Activated T-helper 9 cell treated with anti-CD3 and anti-CD28 coated beads, Interleukin-2, amount 50 U/mL, for 16 hours (primary cell): ENCODE measurements at regions not wholly inside any gene's neighbourhood (a gene's known extent, or its start where the extent isn't known, plus 50 kb on each side); places are given as distances from the start of the nearest gene placed in this dataset.
"Not testable (repeated sequence)": the region's sequence is repeated elsewhere in the genome, so short reads cannot be mapped to it uniquely, and the experiment has no call there.

Experiments
- DNase-seq: peaks from one replicate; pipeline ENCODE4 v3.0.0-alpha.2; 2020; ENCODE audit warnings: low read depth

- no peak for DNase-seq
These were observed 275.1 kb upstream of the NRP1 start for GRCh38 chr10:33609546-33609945.

- DNase-seq = no peak
These were observed 267.8 kb upstream of the NRP1 start for GRCh38 chr10:33602278-33602677.

- DNase-seq = no peak
These were observed 265.9 kb upstream of the NRP1 start for GRCh38 chr10:33600381-33600780.

GRCh38 chr10:33596422-33596821 lies 262.0 kb upstream of the NRP1 start:
- no peak for DNase-seq

- no peak for DNase-seq
These were observed 260.0 kb upstream of the NRP1 start for GRCh38 chr10:33594475-33594874.

- DNase-seq = no peak
These were observed 254.6 kb upstream of the NRP1 start for GRCh38 chr10:33588974-33589600.

GRCh38 chr10:33584596-33584995 lies 250.1 kb upstream of the NRP1 start:
- DNase-seq = not testable (repeated sequence)

- no peak for DNase-seq
These were observed 245.5 kb upstream of the NRP1 start for GRCh38 chr10:33579996-33580395.

- no peak for DNase-seq
These were observed 239.1 kb upstream of the NRP1 start for GRCh38 chr10:33573606-33574005.

- no peak for DNase-seq
These were observed 237.1 kb upstream of the NRP1 start for GRCh38 chr10:33571616-33572015.

- DNase-seq = no peak
These were observed 236.0 kb upstream of the NRP1 start for GRCh38 chr10:33570495-33570894.

GRCh38 chr10:33569702-33570101 lies 235.2 kb upstream of the NRP1 start:
- DNase-seq = no peak

GRCh38 chr10:33566426-33566825 lies 232.0 kb upstream of the NRP1 start:
- DNase-seq = no peak

GRCh38 chr10:33566001-33566400 lies 231.5 kb upstream of the NRP1 start:
- no peak for DNase-seq

- no peak for DNase-seq
These were observed 230.8 kb upstream of the NRP1 start for GRCh38 chr10:33565231-33565630.

GRCh38 chr10:33559105-33559504 lies 224.6 kb upstream of the NRP1 start:
- DNase-seq = no peak

GRCh38 chr10:33557313-33557712 lies 222.8 kb upstream of the NRP1 start:
- no peak for DNase-seq

GRCh38 chr10:33556620-33557019 lies 222.2 kb upstream of the NRP1 start:
- no peak for DNase-seq

- no peak for DNase-seq
These were observed 221.6 kb upstream of the NRP1 start for GRCh38 chr10:33556103-33556502.

GRCh38 chr10:33553748-33554571 lies 219.5 kb upstream of the NRP1 start:
- no peak for DNase-seq

GRCh38 chr10:33552290-33552689 lies 217.8 kb upstream of the NRP1 start:
- no peak for DNase-seq

GRCh38 chr10:33550811-33551210 lies 216.3 kb upstream of the NRP1 start:
- DNase-seq = no peak

GRCh38 chr10:33547976-33548375 lies 213.5 kb upstream of the NRP1 start:
- DNase-seq = no peak

GRCh38 chr10:33546031-33546430 lies 211.6 kb upstream of the NRP1 start:
- DNase-seq = no peak
